Trophoblast cell (in vitro differentiated cells and primary cell): ENCODE measurements at regions not wholly inside any gene's neighbourhood (a gene's known extent, or its start where the extent isn't known, plus 50 kb on each side); places are given as distances from the start of the nearest gene placed in this dataset.

ENCODE experiments used
- DNase-seq, 2 donors: peaks; one replicate each; pipeline ENCODE4 v3.0.0-alpha.2; 2016
- H2AFZ ChIP-seq: 2 replicates; pipeline ENCODE4 v1.6.1; 2013; ENCODE audit warnings: low read length, moderate library complexity, mild to moderate bottlenecking; ENCODE audit not compliant: insufficient read depth, poor library complexity
- H2AK5ac ChIP-seq: 2 replicates; pipeline ENCODE4 v1.6.1; 2013; ENCODE audit warnings: mild to moderate bottlenecking, low read length
- H2BK120ac ChIP-seq: 2 replicates; pipeline ENCODE4 v1.6.1; 2013; ENCODE audit warnings: low read length, mild to moderate bottlenecking, moderate library complexity; ENCODE audit not compliant: insufficient read depth, poor library complexity
- H2BK12ac ChIP-seq: 2 replicates; pipeline ENCODE4 v1.6.1; 2013; ENCODE audit warnings: mild to moderate bottlenecking, low read length, moderate library complexity
- H2BK5ac ChIP-seq: 2 replicates; pipeline ENCODE4 v1.6.1; 2013; ENCODE audit warnings: low read length, low read depth, moderate library complexity, mild to moderate bottlenecking; ENCODE audit not compliant: poor library complexity
- H3K14ac ChIP-seq: 2 replicates; pipeline ENCODE4 v1.6.1; 2013; ENCODE audit warnings: mild to moderate bottlenecking, low read length
- H3K18ac ChIP-seq: 2 replicates; pipeline ENCODE4 v1.6.1; 2013; ENCODE audit warnings: mild to moderate bottlenecking, low read length
- H3K23ac ChIP-seq: 2 replicates; pipeline ENCODE4 v1.6.1; 2013; ENCODE audit warnings: low read length
- H3K27ac ChIP-seq: 2 replicates; pipeline ENCODE4 v1.5.1; 2013; ENCODE audit warnings: low read depth, mild to moderate bottlenecking, inconsistent platforms, low read length, moderate library complexity
- H3K27me3 ChIP-seq: 2 replicates; pipeline ENCODE4 v1.6.1; 2013; ENCODE audit warnings: inconsistent platforms, mild to moderate bottlenecking, low read length, moderate library complexity; ENCODE audit not compliant: insufficient read depth
- H3K36me3 ChIP-seq, 2 experiments: 1 replicate in 1 of 2; 2 replicates in 1 of 2; pipeline ENCODE4 v1.6.1; 2013; ENCODE audit warnings: low read length in 2 of 2, mild to moderate bottlenecking in 2 of 2, moderate library complexity in 1 of 2; ENCODE audit not compliant: insufficient read depth in 2 of 2, control insufficient read depth in 1 of 2
- H3K4ac ChIP-seq: 2 replicates; pipeline ENCODE4 v1.6.1; 2013; ENCODE audit warnings: low read depth, mild to moderate bottlenecking, low read length, moderate library complexity
- H3K4me1 ChIP-seq, 2 experiments: 1 replicate in 1 of 2; 2 replicates in 1 of 2; pipeline ENCODE4 v1.6.1; 2013; ENCODE audit warnings: low read length in 2 of 2, mild to moderate bottlenecking in 2 of 2, moderate library complexity in 1 of 2; ENCODE audit not compliant: insufficient read depth in 2 of 2, control insufficient read depth in 1 of 2
- H3K4me2 ChIP-seq: 2 replicates; pipeline ENCODE4 v1.6.1; 2013; ENCODE audit warnings: inconsistent platforms, mild to moderate bottlenecking, low read length, moderate library complexity
- H3K4me3 ChIP-seq: 2 replicates; pipeline ENCODE4 v1.5.1; 2013; ENCODE audit warnings: mild to moderate bottlenecking, low read depth, low read length, inconsistent platforms
- H3K79me1 ChIP-seq: one replicate; pipeline ENCODE4 v1.6.1; 2013; ENCODE audit warnings: low read length
- H3K79me2 ChIP-seq: 2 replicates; pipeline ENCODE4 v1.6.1; 2013; ENCODE audit warnings: low read length, mild to moderate bottlenecking; ENCODE audit not compliant: control insufficient read depth, insufficient read depth, poor library complexity
- H3K9ac ChIP-seq: 2 replicates; pipeline ENCODE4 v1.6.1; 2013; ENCODE audit warnings: mild to moderate bottlenecking, low read length
- H3K9me3 ChIP-seq: 2 replicates; pipeline ENCODE4 v1.6.1; 2013; ENCODE audit warnings: low read depth, mild to moderate bottlenecking, control low read depth, inconsistent platforms, low read length; ENCODE audit not compliant: insufficient read depth
- H4K12ac ChIP-seq: 2 replicates; pipeline ENCODE4 v1.6.1; 2013; ENCODE audit warnings: low read depth, mild to moderate bottlenecking, low read length, moderate library complexity
- H4K8ac ChIP-seq: 2 replicates; pipeline ENCODE4 v1.6.1; 2013; ENCODE audit warnings: low read depth, mild to moderate bottlenecking, low read length, moderate library complexity
- H4K91ac ChIP-seq: one replicate; pipeline ENCODE4 v1.6.1; 2013; ENCODE audit warnings: low read depth, mild to moderate bottlenecking, low read length, moderate library complexity
- WGBS: extraction: QIAGEN DNeasy Blood & Tissue Kit; methylation state at CpG from one replicate; pipeline ENCODE4 v1.1.7; 2013; ENCODE audit warnings: missing lambda C conversion rate; ENCODE audit not compliant: insufficient read length, insufficient coverage; ENCODE audit errors: extremely low coverage; 5-methylcytosine and 5-hydroxymethylcytosine counted together

GRCh38 chrX:67288156-67288555 lies 255.7 kb upstream of the AR start:
- Histone ChIP-seq H2BK5ac (no peak overlapping the region), H3K14ac (no peak overlapping the region), H3K9me3 (no peaks in the 10 kb centered on the region), H4K8ac (no peak overlapping the region), H3K36me3 (no peaks in the 10 kb centered on the region), H3K79me2 (no peaks in the 10 kb centered on the region), H4K12ac (no peak overlapping the region), H3K4ac (no peak overlapping the region), H2AFZ (no peak overlapping the region), H3K4me3 (no peak overlapping the region), H2AK5ac (no peak overlapping the region), H3K4me1 (no peaks in the 10 kb centered on the region), H3K9ac (no peak overlapping the region), H3K79me1 (no peaks in the 10 kb centered on the region), H3K27me3 (no peaks in the 10 kb centered on the region), H3K18ac (no peak overlapping the region), H2BK120ac (no peak overlapping the region), H4K91ac (no peak overlapping the region), H3K4me2 (no peak overlapping the region), H3K23ac (no peak overlapping the region), H2BK12ac (no peak overlapping the region), H3K27ac (no peak overlapping the region)
- DNase-seq: no peak

GRCh38 chrX:67289055-67289499 lies 254.7 kb upstream of the AR start:
- H4K8ac ChIP-seq: no peak overlapping the region
- no peak overlapping the region for H3K4me2 ChIP-seq
- no peak overlapping the region for H3K23ac ChIP-seq
- H3K9me3 ChIP-seq: no peaks in the 10 kb centered on the region
- WGBS: no CpG with 5 or more reads among the region's 3 CpGs
- H2AFZ ChIP-seq: no peak overlapping the region
- no peak overlapping the region for H2BK120ac ChIP-seq
- H4K91ac ChIP-seq: no peak overlapping the region
- no peak overlapping the region for H3K14ac ChIP-seq
- no peak overlapping the region for H2AK5ac ChIP-seq
- no peak overlapping the region for H3K27ac ChIP-seq
- H3K27me3 ChIP-seq: no peaks in the 10 kb centered on the region
- H3K4ac ChIP-seq: no peak overlapping the region
- no peak overlapping the region for H2BK5ac ChIP-seq
- no peak overlapping the region for H3K4me3 ChIP-seq
- H3K18ac ChIP-seq: no peak overlapping the region
- H2BK12ac ChIP-seq: no peak overlapping the region
- no peaks in the 10 kb centered on the region for H3K79me2 ChIP-seq
- no peak overlapping the region for H4K12ac ChIP-seq
- DNase-seq: no peak
- H3K79me1 ChIP-seq: no peaks in the 10 kb centered on the region
- H3K9ac ChIP-seq: no peak overlapping the region
- H3K4me1 ChIP-seq: no peaks in the 10 kb centered on the region
- no peaks in the 10 kb centered on the region for H3K36me3 ChIP-seq

DNA sequence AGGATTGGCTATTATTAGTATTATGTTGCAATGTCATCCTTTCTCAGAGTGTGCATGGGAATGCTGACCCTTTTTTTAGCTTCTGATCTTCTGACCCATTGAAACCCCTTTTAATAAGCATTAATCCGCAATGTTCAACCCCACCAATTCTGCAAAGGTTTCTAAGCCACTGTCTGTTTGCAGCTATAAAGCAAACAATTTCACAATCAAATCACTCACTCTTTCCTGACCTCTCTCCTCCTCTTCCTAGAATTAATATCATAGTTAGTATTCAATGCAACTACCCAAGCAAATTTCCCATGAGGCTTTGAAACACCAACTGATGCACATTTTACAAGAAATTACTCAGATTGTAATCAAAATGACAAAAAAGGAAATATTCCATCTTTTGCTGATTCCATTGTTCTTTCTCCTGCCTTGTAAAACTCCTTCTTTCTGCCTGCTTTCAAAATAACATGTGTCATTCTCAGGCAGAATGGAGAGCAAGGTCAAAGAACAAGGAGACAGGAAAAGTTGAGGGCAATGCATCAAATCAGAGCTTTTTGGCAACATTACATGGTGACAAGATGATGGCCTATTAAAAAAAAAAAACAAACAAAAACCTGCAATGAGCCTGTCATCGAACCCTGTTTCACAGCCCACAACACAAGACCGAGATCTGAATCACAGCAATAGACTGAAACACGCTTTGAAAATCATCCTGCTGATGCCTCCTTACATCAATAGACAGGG lies 253.2 kb upstream of the AR start:
- Histone ChIP-seq H2BK12ac (no peak overlapping the region), H3K79me2 (no peaks in the 10 kb centered on the region), H3K4me1 (no peaks in the 10 kb centered on the region), H3K18ac (no peak overlapping the region), H3K4ac (no peak overlapping the region), H3K36me3 (no peaks in the 10 kb centered on the region), H2BK5ac (no peak overlapping the region), H3K79me1 (no peaks in the 10 kb centered on the region), H4K91ac (no peak overlapping the region), H3K27ac (no peak overlapping the region), H2AFZ (no peak overlapping the region), H4K12ac (no peak overlapping the region), H3K14ac (no peak overlapping the region), H4K8ac (no peak overlapping the region), H3K9me3 (no peaks in the 10 kb centered on the region), H2AK5ac (no peak overlapping the region), H3K9ac (no peak overlapping the region), H3K4me3 (no peak overlapping the region), H3K27me3 (no peaks in the 10 kb centered on the region), H2BK120ac (no peak overlapping the region), H3K23ac (no peak overlapping the region), H3K4me2 (no peak overlapping the region)
- no peak for DNase-seq
- no CpG with 5 or more reads among the region's 4 CpGs for WGBS

DNA sequence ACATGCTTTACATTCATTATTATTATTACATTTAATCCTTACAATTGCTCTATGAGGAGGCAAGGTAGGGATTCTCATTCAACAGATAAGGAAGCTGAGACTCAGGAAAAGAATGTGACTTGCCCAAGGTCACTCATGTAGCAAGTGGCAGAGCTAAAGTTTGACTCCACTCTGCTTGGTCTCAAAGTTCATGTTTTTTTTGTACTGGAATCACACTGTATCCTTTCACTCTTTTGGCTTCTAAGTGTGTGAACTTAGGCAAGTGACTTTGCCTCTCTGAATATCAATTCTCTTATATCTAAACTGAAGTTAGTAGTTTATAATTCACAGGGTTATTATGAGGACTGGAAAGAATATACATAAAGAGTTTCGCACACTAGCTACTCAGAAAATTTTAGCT lies 247.9 kb upstream of the AR start:
- H3K14ac ChIP-seq: no peak overlapping the region
- H3K79me1 ChIP-seq: no peaks in the 10 kb centered on the region
- no peak overlapping the region for H3K4ac ChIP-seq
- H3K9me3 ChIP-seq: no peaks in the 10 kb centered on the region
- no peaks in the 10 kb centered on the region for H3K4me1 ChIP-seq
- H2BK12ac ChIP-seq: no peak overlapping the region
- H2AK5ac ChIP-seq: no peak overlapping the region
- no peaks in the 10 kb centered on the region for H3K27me3 ChIP-seq
- H3K23ac ChIP-seq: no peak overlapping the region
- no CpG with 5 or more reads among the region's 1 CpG for WGBS
- no peak overlapping the region for H3K27ac ChIP-seq
- no peak overlapping the region for H2BK120ac ChIP-seq
- no peak overlapping the region for H4K12ac ChIP-seq
- H2AFZ ChIP-seq: no peak overlapping the region
- no peaks in the 10 kb centered on the region for H3K36me3 ChIP-seq
- H3K4me3 ChIP-seq: no peak overlapping the region
- H3K79me2 ChIP-seq: no peaks in the 10 kb centered on the region
- no peak overlapping the region for H3K9ac ChIP-seq
- H4K91ac ChIP-seq: no peak overlapping the region
- no peak for DNase-seq
- H4K8ac ChIP-seq: no peak overlapping the region
- no peak overlapping the region for H3K18ac ChIP-seq
- H3K4me2 ChIP-seq: no peak overlapping the region
- H2BK5ac ChIP-seq: no peak overlapping the region
